ENCODE measurements at regions not wholly inside any gene's neighbourhood (a gene's known extent, or its start where the extent isn't known, plus 50 kb on each side); places are given as distances from the start of the nearest gene placed in this dataset.
"Not testable (repeated sequence)": the region's sequence is repeated elsewhere in the genome, so short reads cannot be mapped to it uniquely, and the experiment has no call there.

GRCh38 chrX:81957318-81957717 is 755.4 kb downstream of the SH3BGRL start:
- no peak for DNase-seq (ENCODE audit: low read depth in 2 of 2)
- no peaks in the 10 kb centered on the region for H3K9me3 ChIP-seq (ENCODE audit: control insufficient read depth, insufficient read depth, low read depth, low read length)
- no peaks in the 10 kb centered on the region for H3K27me3 ChIP-seq (ENCODE audit: control insufficient read depth, insufficient read depth, low read length)
- H3K9ac ChIP-seq (ENCODE audit: insufficient read depth, low read length) = no peak overlapping the region
- no peak overlapping the region for H2AFZ ChIP-seq (ENCODE audit: low read length)
- H3K36me3 ChIP-seq (ENCODE audit: control insufficient read depth, insufficient read depth, low read length) = no peaks in the 10 kb centered on the region
- H3K4me1 ChIP-seq (ENCODE audit: control insufficient read depth, extremely low read depth, insufficient read depth, low read length) = no peaks in the 10 kb centered on the region
- no peaks in the 10 kb centered on the region for H4K20me1 ChIP-seq (ENCODE audit: control insufficient read depth, extremely low read depth, insufficient read depth, low read length)
- no peak overlapping the region for H3K4me2 ChIP-seq (ENCODE audit: extremely low read depth, insufficient read depth, low read length)
- H3K4me3 ChIP-seq (replicated peaks in 1 of 4; ENCODE audit: control extremely low read depth in 1 of 4, insufficient read depth in 1 of 4, low read depth in 3 of 4, low read length in 4 of 4) = no peak overlapping the region
- H3K27ac ChIP-seq (ENCODE audit: insufficient read depth, low read length) = no peak overlapping the region
- TF ChIP-seq CTCF (conservative IDR thresholded peaks at IDR 0.05 in 1 of 2, IDR thresholded peaks at IDR 0.05 in 1 of 2; ENCODE audit: low read depth in 1 of 2, low read length in 2 of 2) (no peak), EZH2 (IDR thresholded peaks at IDR 0.05; ENCODE audit: low read length, missing control alignments) (no peak)
- no peaks in the 10 kb centered on the region for H3K79me2 ChIP-seq (ENCODE audit: control insufficient read depth, insufficient read depth, low read length)

GRCh38 chrX:81957900-81958545 is 756.1 kb downstream of the SH3BGRL start:
- Histone ChIP-seq H4K20me1 (ENCODE audit: control insufficient read depth, extremely low read depth, insufficient read depth, low read length) (no peaks in the 10 kb centered on the region), H3K79me2 (ENCODE audit: control insufficient read depth, insufficient read depth, low read length) (no peaks in the 10 kb centered on the region), H3K4me3 (replicated peaks in 1 of 4; ENCODE audit: control extremely low read depth in 1 of 4, insufficient read depth in 1 of 4, low read depth in 3 of 4, low read length in 4 of 4) (no peak overlapping the region), H2AFZ (ENCODE audit: low read length) (no peak overlapping the region), H3K27ac (ENCODE audit: insufficient read depth, low read length) (no peak overlapping the region), H3K9me3 (ENCODE audit: control insufficient read depth, insufficient read depth, low read depth, low read length) (no peaks in the 10 kb centered on the region), H3K9ac (ENCODE audit: insufficient read depth, low read length) (no peak overlapping the region), H3K27me3 (ENCODE audit: control insufficient read depth, insufficient read depth, low read length) (no peaks in the 10 kb centered on the region), H3K4me1 (ENCODE audit: control insufficient read depth, extremely low read depth, insufficient read depth, low read length) (no peaks in the 10 kb centered on the region), H3K4me2 (ENCODE audit: extremely low read depth, insufficient read depth, low read length) (no peak overlapping the region), H3K36me3 (ENCODE audit: control insufficient read depth, insufficient read depth, low read length) (no peaks in the 10 kb centered on the region)
- TF ChIP-seq CTCF (conservative IDR thresholded peaks at IDR 0.05 in 1 of 2, IDR thresholded peaks at IDR 0.05 in 1 of 2; ENCODE audit: low read depth in 1 of 2, low read length in 2 of 2) (no peak), EZH2 (IDR thresholded peaks at IDR 0.05; ENCODE audit: low read length, missing control alignments) (no peak)
- peak in 1 of 2 donors; percentile 0 for DNase-seq (ENCODE audit: low read depth in 2 of 2)

GRCh38 chrX:81959964-81960363 is 758.1 kb downstream of the SH3BGRL start:
- TF ChIP-seq CTCF (conservative IDR thresholded peaks at IDR 0.05 in 1 of 2, IDR thresholded peaks at IDR 0.05 in 1 of 2; ENCODE audit: low read depth in 1 of 2, low read length in 2 of 2) = no peak
- TF ChIP-seq EZH2 (IDR thresholded peaks at IDR 0.05; ENCODE audit: low read length, missing control alignments) = no peak
- no peak overlapping the region for H3K4me3 ChIP-seq (replicated peaks in 1 of 4; ENCODE audit: control extremely low read depth in 1 of 4, insufficient read depth in 1 of 4, low read depth in 3 of 4, low read length in 4 of 4)
- no peaks in the 10 kb centered on the region for H3K9me3 ChIP-seq (ENCODE audit: control insufficient read depth, insufficient read depth, low read depth, low read length)
- H3K4me1 ChIP-seq (ENCODE audit: control insufficient read depth, extremely low read depth, insufficient read depth, low read length) = no peaks in the 10 kb centered on the region
- H2AFZ ChIP-seq (ENCODE audit: low read length) = no peak overlapping the region
- no peak for DNase-seq (ENCODE audit: low read depth in 2 of 2)
- H3K4me2 ChIP-seq (ENCODE audit: extremely low read depth, insufficient read depth, low read length) = no peak overlapping the region
- H3K79me2 ChIP-seq (ENCODE audit: control insufficient read depth, insufficient read depth, low read length) = no peaks in the 10 kb centered on the region
- no peaks in the 10 kb centered on the region for H4K20me1 ChIP-seq (ENCODE audit: control insufficient read depth, extremely low read depth, insufficient read depth, low read length)
- H3K9ac ChIP-seq (ENCODE audit: insufficient read depth, low read length) = no peak overlapping the region
- H3K27me3 ChIP-seq (ENCODE audit: control insufficient read depth, insufficient read depth, low read length) = no peaks in the 10 kb centered on the region
- no peak overlapping the region for H3K27ac ChIP-seq (ENCODE audit: insufficient read depth, low read length)
- no peaks in the 10 kb centered on the region for H3K36me3 ChIP-seq (ENCODE audit: control insufficient read depth, insufficient read depth, low read length)

GRCh38 chrX:81974413-81974812 is 772.5 kb downstream of the SH3BGRL start:
- not testable (repeated sequence) for H3K27ac ChIP-seq (ENCODE audit: insufficient read depth, low read length); H3K9ac ChIP-seq (ENCODE audit: insufficient read depth, low read length); H3K9me3 ChIP-seq (ENCODE audit: control insufficient read depth, insufficient read depth, low read depth, low read length); DNase-seq (ENCODE audit: low read depth in 2 of 2); H3K79me2 ChIP-seq (ENCODE audit: control insufficient read depth, insufficient read depth, low read length); H4K20me1 ChIP-seq (ENCODE audit: control insufficient read depth, extremely low read depth, insufficient read depth, low read length); H3K4me2 ChIP-seq (ENCODE audit: extremely low read depth, insufficient read depth, low read length); H3K27me3 ChIP-seq (ENCODE audit: control insufficient read depth, insufficient read depth, low read length); H3K4me3 ChIP-seq (replicated peaks in 1 of 4; ENCODE audit: control extremely low read depth in 1 of 4, insufficient read depth in 1 of 4, low read depth in 3 of 4, low read length in 4 of 4); H2AFZ ChIP-seq (ENCODE audit: low read length); H3K4me1 ChIP-seq (ENCODE audit: control insufficient read depth, extremely low read depth, insufficient read depth, low read length); H3K36me3 ChIP-seq (ENCODE audit: control insufficient read depth, insufficient read depth, low read length)

Measured in fibroblast of lung (primary cell).